ENCODE measurements at regions not wholly inside any gene's neighbourhood (a gene's known extent, or its start where the extent isn't known, plus 50 kb on each side); places are given as distances from the start of the nearest gene placed in this dataset.

- no peak for DNase-seq (ENCODE audit: insufficient read length, low spot score, missing footprints)
- no peak for TF ChIP-seq CTCF (IDR thresholded peaks at IDR 0.05; ENCODE audit: extremely low read depth, low read depth, low read length)
- H3K4me3 ChIP-seq (ENCODE audit: insufficient read depth, low read length), result no peak overlapping the region
Observed at GRCh38 chr3:160081958-160082533, 93.4 kb downstream of the IL12A start.

GRCh38 chr3:160084998-160085397 is 96.4 kb downstream of the IL12A start:
- H3K36me3 ChIP-seq (ENCODE audit: insufficient read depth, low read length), result no peaks in the 10 kb centered on the region
- H3K4me2 ChIP-seq (ENCODE audit: insufficient read depth, low read length), result no peak overlapping the region
- no peak for DNase-seq (ENCODE audit: insufficient read length, low spot score, missing footprints)
- H3K79me2 ChIP-seq (ENCODE audit: insufficient read depth, low read length), result no peaks in the 10 kb centered on the region
- H3K4me1 ChIP-seq (ENCODE audit: insufficient read depth, low read length), result no peaks in the 10 kb centered on the region
- H3K9me3 ChIP-seq (ENCODE audit: low read depth, low read length), result no peaks in the 10 kb centered on the region
- no peak for TF ChIP-seq CTCF (IDR thresholded peaks at IDR 0.05; ENCODE audit: extremely low read depth, low read depth, low read length)
- H3K27ac ChIP-seq (ENCODE audit: low read depth, low read length), result no peak overlapping the region
- H4K20me1 ChIP-seq (ENCODE audit: insufficient read depth, low read length), result no peaks in the 10 kb centered on the region
- H3K27me3 ChIP-seq (ENCODE audit: insufficient read depth, low read length), result no peaks in the 10 kb centered on the region
- H3K4me3 ChIP-seq (ENCODE audit: insufficient read depth, low read length), result no peak overlapping the region
- H2AFZ ChIP-seq (ENCODE audit: low read length), result no peak overlapping the region

More at GRCh38 chr3:160081958-160082533, 93.4 kb downstream of the IL12A start:
- Histone ChIP-seq H3K9me3 (ENCODE audit: low read depth, low read length) (no peaks in the 10 kb centered on the region), H4K20me1 (ENCODE audit: insufficient read depth, low read length) (no peaks in the 10 kb centered on the region), H2AFZ (ENCODE audit: low read length) (no peak overlapping the region), H3K4me1 (ENCODE audit: insufficient read depth, low read length) (no peaks in the 10 kb centered on the region), H3K4me2 (ENCODE audit: insufficient read depth, low read length) (no peak overlapping the region), H3K36me3 (ENCODE audit: insufficient read depth, low read length) (no peaks in the 10 kb centered on the region), H3K27me3 (ENCODE audit: insufficient read depth, low read length) (no peaks in the 10 kb centered on the region), H3K79me2 (ENCODE audit: insufficient read depth, low read length) (no peaks in the 10 kb centered on the region), H3K27ac (ENCODE audit: low read depth, low read length) (no peak overlapping the region)

GRCh38 chr3:160088492-160089137 is 100.0 kb downstream of the IL12A start:
- Histone ChIP-seq H3K4me1 (ENCODE audit: insufficient read depth, low read length) (no peaks in the 10 kb centered on the region), H3K27ac (ENCODE audit: low read depth, low read length) (no peak overlapping the region), H2AFZ (ENCODE audit: low read length) (no peak overlapping the region), H3K4me2 (ENCODE audit: insufficient read depth, low read length) (no peak overlapping the region), H3K27me3 (ENCODE audit: insufficient read depth, low read length) (no peaks in the 10 kb centered on the region), H3K4me3 (ENCODE audit: insufficient read depth, low read length) (no peak overlapping the region), H3K9me3 (ENCODE audit: low read depth, low read length) (no peaks in the 10 kb centered on the region), H3K36me3 (ENCODE audit: insufficient read depth, low read length) (no peaks in the 10 kb centered on the region), H3K79me2 (ENCODE audit: insufficient read depth, low read length) (no peaks in the 10 kb centered on the region), H4K20me1 (ENCODE audit: insufficient read depth, low read length) (no peaks in the 10 kb centered on the region)
- TF ChIP-seq CTCF (IDR thresholded peaks at IDR 0.05; ENCODE audit: extremely low read depth, low read depth, low read length), result no peak
- DNase-seq (ENCODE audit: insufficient read length, low spot score, missing footprints), result no peak

- Histone ChIP-seq H3K9me3 (ENCODE audit: low read depth, low read length) (no peaks in the 10 kb centered on the region), H3K4me1 (ENCODE audit: insufficient read depth, low read length) (no peaks in the 10 kb centered on the region), H3K4me3 (ENCODE audit: insufficient read depth, low read length) (no peak overlapping the region), H3K27me3 (ENCODE audit: insufficient read depth, low read length) (no peaks in the 10 kb centered on the region), H3K27ac (ENCODE audit: low read depth, low read length) (no peak overlapping the region), H2AFZ (ENCODE audit: low read length) (no peak overlapping the region), H4K20me1 (ENCODE audit: insufficient read depth, low read length) (no peaks in the 10 kb centered on the region), H3K4me2 (ENCODE audit: insufficient read depth, low read length) (no peak overlapping the region), H3K79me2 (ENCODE audit: insufficient read depth, low read length) (no peaks in the 10 kb centered on the region), H3K36me3 (ENCODE audit: insufficient read depth, low read length) (no peaks in the 10 kb centered on the region)
- no peak for TF ChIP-seq CTCF (IDR thresholded peaks at IDR 0.05; ENCODE audit: extremely low read depth, low read depth, low read length)
- no peak for DNase-seq (ENCODE audit: insufficient read length, low spot score, missing footprints)
Observed at GRCh38 chr3:160090653-160091052, 102.0 kb downstream of the IL12A start.

Measured in osteoblast (primary cell).